Mesendoderm (in vitro differentiated cells): ENCODE measurements at regions not wholly inside any gene's neighbourhood (a gene's known extent, or its start where the extent isn't known, plus 50 kb on each side); places are given as distances from the start of the nearest gene placed in this dataset.

Experiments used
- DNase-seq: peaks from one replicate; pipeline ENCODE4 v3.0.0; 2013
- H2AK5ac ChIP-seq: 2 replicates; pipeline ENCODE4 v1.6.1; 2013; ENCODE audit warnings: low read length, inconsistent platforms
- H2BK120ac ChIP-seq: 2 replicates; pipeline ENCODE4 v1.6.1; 2013; ENCODE audit warnings: low read depth, mild to moderate bottlenecking, low read length, moderate library complexity, mixed read lengths
- H2BK15ac ChIP-seq: replicated peaks from 2 replicates; pipeline ENCODE4 v1.6.1; 2013; ENCODE audit warnings: low read depth, mild to moderate bottlenecking, moderate library complexity
- H2BK5ac ChIP-seq: 2 replicates; pipeline ENCODE4 v1.6.1; 2013; ENCODE audit warnings: low read length, inconsistent platforms
- H3K18ac ChIP-seq: 2 replicates; pipeline ENCODE4 v1.6.1; 2013; ENCODE audit warnings: mild to moderate bottlenecking, low read length, mixed read lengths
- H3K23ac ChIP-seq: one replicate; pipeline ENCODE4 v1.6.1; 2013; ENCODE audit warnings: low read length
- H3K27ac ChIP-seq: 2 replicates; pipeline ENCODE4 v1.5.1; 2013; ENCODE audit warnings: low read depth, mild to moderate bottlenecking, inconsistent platforms, low read length, moderate library complexity
- H3K27me3 ChIP-seq: 2 replicates; pipeline ENCODE4 v1.6.1; 2013; ENCODE audit warnings: low read length, control low read depth, mild to moderate bottlenecking, inconsistent platforms; ENCODE audit not compliant: insufficient read depth, poor library complexity
- H3K36me3 ChIP-seq: 2 replicates; pipeline ENCODE4 v1.6.1; 2013; ENCODE audit warnings: low read length, inconsistent platforms; ENCODE audit not compliant: control insufficient read depth, insufficient read depth
- H3K4ac ChIP-seq: one replicate; pipeline ENCODE4 v1.6.1; 2013; ENCODE audit warnings: low read depth, mild to moderate bottlenecking, low read length, moderate library complexity
- H3K4me1 ChIP-seq: 2 replicates; pipeline ENCODE4 v1.6.1; 2013; ENCODE audit warnings: low read depth, low read length, inconsistent platforms; ENCODE audit not compliant: control insufficient read depth
- H3K4me2 ChIP-seq: 2 replicates; pipeline ENCODE4 v1.6.1; 2013; ENCODE audit warnings: low read length
- H3K4me3 ChIP-seq: 2 replicates; pipeline ENCODE4 v1.5.1; 2013; ENCODE audit warnings: mild to moderate bottlenecking, low read length
- H3K56ac ChIP-seq: one replicate; pipeline ENCODE4 v1.6.1; 2013; ENCODE audit warnings: low read length
- H3K79me1 ChIP-seq: 2 replicates; pipeline ENCODE4 v1.6.1; 2013; ENCODE audit warnings: low read length, inconsistent platforms
- H3K79me2 ChIP-seq: 2 replicates; pipeline ENCODE4 v1.6.1; 2013; ENCODE audit warnings: mild to moderate bottlenecking, low read length; ENCODE audit not compliant: control insufficient read depth, insufficient read depth
- H3K9ac ChIP-seq: 2 replicates; pipeline ENCODE4 v1.6.1; 2013; ENCODE audit warnings: low read length, inconsistent platforms
- H4K5ac ChIP-seq: one replicate; pipeline ENCODE4 v1.6.1; 2013; ENCODE audit warnings: low read length
- H4K8ac ChIP-seq: one replicate; pipeline ENCODE4 v1.6.1; 2013; ENCODE audit warnings: low read depth, mild to moderate bottlenecking, control low read depth, low read length, moderate library complexity
- WGBS: extraction: QIAGEN DNeasy Blood & Tissue Kit; methylation state at CpG from one replicate; pipeline ENCODE4 v1.1.7; 2013; ENCODE audit warnings: low lambda C conversion rate, missing lambda C conversion rate; ENCODE audit not compliant: insufficient coverage; ENCODE audit errors: extremely low coverage; 5-methylcytosine and 5-hydroxymethylcytosine counted together

- Histone ChIP-seq H2AK5ac (no peak overlapping the region), H3K27me3 (no peaks in the 10 kb centered on the region), H3K56ac (no peak overlapping the region), H4K5ac (no peak overlapping the region), H4K8ac (no peak overlapping the region), H3K4me3 (no peak overlapping the region), H3K27ac (no peak overlapping the region), H3K79me1 (no peaks in the 10 kb centered on the region), H2BK5ac (no peak overlapping the region), H3K18ac (no peak overlapping the region), H3K79me2 (no peaks in the 10 kb centered on the region), H3K4ac (no peak overlapping the region), H3K23ac (no peak overlapping the region), H2BK15ac (no peak overlapping the region), H2BK120ac (no peak overlapping the region), H3K4me1 (no peaks in the 10 kb centered on the region), H3K9ac (no peak overlapping the region), H3K4me2 (no peak overlapping the region), H3K36me3 (no peaks in the 10 kb centered on the region)
- DNase-seq = no peak
- WGBS = no CpG with 5 or more reads among the region's 4 CpGs
Measured at GRCh38 chr10:6944436-6944835, 364.4 kb upstream of the PRKCQ start.

GRCh38 chr10:6938384-6938783 is 358.3 kb upstream of the PRKCQ start:
- Histone ChIP-seq H4K5ac (no peak overlapping the region), H3K18ac (no peak overlapping the region), H3K4ac (no peak overlapping the region), H4K8ac (no peak overlapping the region), H3K79me1 (no peaks in the 10 kb centered on the region), H2AK5ac (no peak overlapping the region), H3K4me1 (no peaks in the 10 kb centered on the region), H3K56ac (no peak overlapping the region), H3K27ac (no peak overlapping the region), H3K4me2 (no peak overlapping the region), H3K79me2 (no peaks in the 10 kb centered on the region), H3K9ac (no peak overlapping the region), H3K4me3 (no peak overlapping the region), H3K23ac (no peak overlapping the region), H2BK15ac (no peak overlapping the region), H2BK5ac (no peak overlapping the region), H3K36me3 (no peaks in the 10 kb centered on the region), H3K27me3 (no peaks in the 10 kb centered on the region), H2BK120ac (no peak overlapping the region)
- DNase-seq = no peak
- WGBS = no CpG with 5 or more reads among the region's 5 CpGs

DNA sequence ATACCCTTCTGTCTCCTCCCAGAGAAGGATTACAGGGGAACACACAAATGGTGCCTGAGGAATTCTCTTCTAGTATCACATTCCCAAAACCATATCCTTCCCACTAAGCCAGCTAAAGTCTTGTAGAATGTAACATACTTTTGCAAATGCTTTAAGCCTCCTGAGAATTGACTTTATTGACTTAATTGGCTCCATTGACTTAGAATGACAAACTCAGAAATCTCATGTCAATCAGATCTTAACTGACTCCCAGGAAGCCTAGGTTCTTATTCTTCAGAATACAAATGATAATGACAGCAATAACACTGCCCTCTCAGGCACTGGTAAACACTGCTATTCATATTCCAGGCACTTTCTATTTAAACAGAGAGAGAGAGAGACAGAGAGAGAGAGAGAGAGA is 356.9 kb upstream of the PRKCQ start:
- Histone ChIP-seq H3K79me2 (no peaks in the 10 kb centered on the region), H3K27ac (no peak overlapping the region), H3K4me1 (no peaks in the 10 kb centered on the region), H4K8ac (no peak overlapping the region), H3K9ac (no peak overlapping the region), H3K23ac (no peak overlapping the region), H2BK5ac (no peak overlapping the region), H3K4ac (no peak overlapping the region), H2BK15ac (no peak overlapping the region), H2BK120ac (no peak overlapping the region), H3K27me3 (no peaks in the 10 kb centered on the region), H4K5ac (no peak overlapping the region), H3K4me2 (no peak overlapping the region), H2AK5ac (no peak overlapping the region), H3K18ac (no peak overlapping the region), H3K56ac (no peak overlapping the region), H3K79me1 (no peaks in the 10 kb centered on the region), H3K36me3 (no peaks in the 10 kb centered on the region), H3K4me3 (no peak overlapping the region)
- DNase-seq = no peak

DNA sequence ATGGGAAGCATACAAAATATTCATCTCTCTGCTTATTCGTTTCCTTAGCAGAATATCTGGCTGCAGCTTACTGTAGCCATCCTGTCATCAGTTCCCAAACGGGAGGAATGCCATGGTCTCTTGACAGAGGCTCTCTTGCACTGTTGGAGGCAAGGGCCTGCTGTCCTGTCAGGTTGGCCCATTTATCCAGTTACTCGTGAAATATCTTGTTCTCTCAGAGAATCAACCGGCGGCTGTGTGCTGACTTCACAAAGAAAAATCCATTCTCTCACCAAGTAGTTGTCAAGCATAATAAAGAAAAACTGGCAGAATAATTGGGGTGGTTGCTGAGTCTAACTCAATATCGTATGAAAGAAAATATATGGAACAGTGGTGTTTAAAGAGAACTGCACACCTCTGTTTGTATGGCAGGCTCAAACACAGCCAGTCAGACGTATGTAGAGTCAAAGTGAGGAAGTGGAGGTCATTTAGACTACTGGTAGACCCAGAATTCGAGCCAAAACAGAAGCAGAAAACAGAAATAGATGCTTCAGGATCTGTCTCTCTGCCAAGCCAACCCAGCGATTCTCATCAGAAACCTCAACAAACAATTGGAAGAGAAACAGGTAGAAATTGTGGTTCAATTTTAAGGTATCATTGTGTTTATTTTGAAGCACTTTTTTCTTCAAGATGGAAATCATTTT is 349.2 kb upstream of the PRKCQ start:
- H3K4ac ChIP-seq = no peak overlapping the region
- H3K4me3 ChIP-seq = no peak overlapping the region
- no peak for DNase-seq
- H2BK120ac ChIP-seq = no peak overlapping the region
- no CpG with 5 or more reads among the region's 9 CpGs for WGBS
- no peak overlapping the region for H3K9ac ChIP-seq
- no peaks in the 10 kb centered on the region for H3K79me2 ChIP-seq
- no peak overlapping the region for H3K18ac ChIP-seq
- H3K56ac ChIP-seq = no peak overlapping the region
- H3K79me1 ChIP-seq = no peaks in the 10 kb centered on the region
- no peak overlapping the region for H3K27ac ChIP-seq
- H3K27me3 ChIP-seq = no peaks in the 10 kb centered on the region
- H3K23ac ChIP-seq = no peak overlapping the region
- H2BK5ac ChIP-seq = no peak overlapping the region
- H4K8ac ChIP-seq = no peak overlapping the region
- no peaks in the 10 kb centered on the region for H3K4me1 ChIP-seq
- H2BK15ac ChIP-seq = no peak overlapping the region
- H3K36me3 ChIP-seq = no peaks in the 10 kb centered on the region
- no peak overlapping the region for H3K4me2 ChIP-seq
- H2AK5ac ChIP-seq = no peak overlapping the region
- H4K5ac ChIP-seq = no peak overlapping the region

DNA sequence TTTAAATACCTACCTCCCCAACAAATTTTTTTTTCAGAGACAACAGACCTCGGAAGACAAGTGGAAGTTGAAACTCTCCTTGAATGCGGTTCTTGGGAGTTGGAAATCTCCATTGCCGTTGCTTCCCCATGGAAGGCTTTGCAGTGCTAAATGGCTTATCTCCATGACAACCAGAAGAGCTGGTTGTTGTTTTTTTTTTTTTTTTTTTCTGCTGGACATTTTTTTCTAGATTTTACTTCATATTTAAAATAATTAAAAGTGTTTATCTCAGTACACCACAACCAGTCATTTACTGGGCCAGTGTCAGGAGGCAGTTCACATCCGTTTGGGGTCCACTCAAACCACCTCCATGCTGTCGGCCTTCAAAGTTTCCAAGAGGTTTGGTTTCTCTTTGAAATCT is 348.5 kb upstream of the PRKCQ start:
- H3K27ac ChIP-seq = no peak overlapping the region
- H3K27me3 ChIP-seq = no peaks in the 10 kb centered on the region

DNA sequence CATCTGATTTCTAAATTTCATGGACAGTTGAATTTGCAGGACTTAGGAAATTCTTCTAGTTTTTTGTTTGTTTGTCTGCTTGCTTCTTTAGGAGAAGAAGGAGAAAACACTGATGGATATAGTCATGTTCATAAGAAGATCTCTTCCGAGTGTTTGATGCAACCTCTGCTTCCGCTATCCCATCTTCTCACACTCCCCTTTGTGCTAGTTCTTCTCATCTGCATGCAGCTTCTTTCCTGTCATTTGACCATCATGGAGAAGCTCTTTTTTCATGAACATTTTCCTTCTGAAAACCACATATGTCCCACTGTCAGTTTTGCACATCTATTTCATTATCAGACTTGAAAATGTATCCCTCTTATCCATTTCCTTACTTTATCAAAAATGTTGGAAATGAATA is 346.9 kb upstream of the PRKCQ start:
- no peak for DNase-seq
- WGBS = no CpG with 5 or more reads among the region's 2 CpGs

More for the DNA sequence above, 348.5 kb upstream of the PRKCQ start:
- no peak overlapping the region for H2BK15ac ChIP-seq
- H3K56ac ChIP-seq = no peak overlapping the region
- H3K18ac ChIP-seq = no peak overlapping the region
- H4K5ac ChIP-seq = no peak overlapping the region
- H4K8ac ChIP-seq = no peak overlapping the region
- H2BK120ac ChIP-seq = no peak overlapping the region
- H3K79me1 ChIP-seq = no peaks in the 10 kb centered on the region
- no peak overlapping the region for H3K4me2 ChIP-seq
- WGBS = no CpG with 5 or more reads among the region's 5 CpGs
- no peak overlapping the region for H3K4ac ChIP-seq
- no peaks in the 10 kb centered on the region for H3K79me2 ChIP-seq
- H3K4me1 ChIP-seq = no peaks in the 10 kb centered on the region
- no peak overlapping the region for H3K9ac ChIP-seq
- no peak overlapping the region for H3K4me3 ChIP-seq
- no peak overlapping the region for H3K23ac ChIP-seq
- H2AK5ac ChIP-seq = no peak overlapping the region
- no peak overlapping the region for H2BK5ac ChIP-seq
- no peaks in the 10 kb centered on the region for H3K36me3 ChIP-seq
- peak; percentile 54 for DNase-seq

More for the DNA sequence above, 346.9 kb upstream of the PRKCQ start:
- Histone ChIP-seq H3K23ac (no peak overlapping the region), H2BK5ac (no peak overlapping the region), H2AK5ac (no peak overlapping the region), H3K36me3 (no peaks in the 10 kb centered on the region), H2BK120ac (no peak overlapping the region), H3K79me2 (no peaks in the 10 kb centered on the region), H4K5ac (no peak overlapping the region), H3K27ac (no peak overlapping the region), H3K4me1 (no peaks in the 10 kb centered on the region), H3K56ac (no peak overlapping the region), H3K4me2 (no peak overlapping the region), H3K4me3 (no peak overlapping the region), H3K79me1 (no peaks in the 10 kb centered on the region), H3K27me3 (no peaks in the 10 kb centered on the region), H4K8ac (no peak overlapping the region), H2BK15ac (no peak overlapping the region), H3K4ac (no peak overlapping the region), H3K18ac (no peak overlapping the region), H3K9ac (no peak overlapping the region)
